ENCODE measurements at regions not wholly inside any gene's neighbourhood (a gene's known extent, or its start where the extent isn't known, plus 50 kb on each side); places are given as distances from the start of the nearest gene placed in this dataset.
"Not testable (repeated sequence)": the region's sequence is repeated elsewhere in the genome, so short reads cannot be mapped to it uniquely, and the experiment has no call there.

GRCh38 chr4:110424144-110424543, 51.8 kb upstream of the ENPEP start:
- DNase-seq (ENCODE audit: low read depth, low spot score), result no peak

- DNase-seq (ENCODE audit: low read depth, low spot score), result no peak
These were observed 57.3 kb upstream of the ENPEP start for GRCh38 chr4:110418641-110419040.

- no peak for DNase-seq (ENCODE audit: low read depth, low spot score)
These were observed 58.8 kb upstream of the ENPEP start for GRCh38 chr4:110417136-110417535.

- no peak for DNase-seq (ENCODE audit: low read depth, low spot score)
These were observed 60.5 kb upstream of the ENPEP start for GRCh38 chr4:110415478-110415877.

GRCh38 chr4:110415041-110415440, 60.9 kb upstream of the ENPEP start:
- no peak for DNase-seq (ENCODE audit: low read depth, low spot score)

GRCh38 chr4:110414561-110414920, 61.4 kb upstream of the ENPEP start:
- no peak for DNase-seq (ENCODE audit: low read depth, low spot score)

- not testable (repeated sequence) for DNase-seq (ENCODE audit: low read depth, low spot score)
These were observed 62.0 kb upstream of the ENPEP start for GRCh38 chr4:110413807-110414560.

- no peak for DNase-seq (ENCODE audit: low read depth, low spot score)
These were observed 63.4 kb upstream of the ENPEP start for GRCh38 chr4:110412354-110413065.

- peak; percentile 73 for DNase-seq (ENCODE audit: low read depth, low spot score)
These were observed 64.4 kb upstream of the ENPEP start for GRCh38 chr4:110411574-110412011.

GRCh38 chr4:110410853-110411573, 64.9 kb upstream of the ENPEP start:
- not testable (repeated sequence) for DNase-seq (ENCODE audit: low read depth, low spot score)

GRCh38 chr4:110400086-110400485, 75.9 kb upstream of the ENPEP start:
- no peak for DNase-seq (ENCODE audit: low read depth, low spot score)

- DNase-seq (ENCODE audit: low read depth, low spot score), result not testable (repeated sequence)
These were observed 76.9 kb upstream of the ENPEP start for GRCh38 chr4:110399046-110399445.

GRCh38 chr4:110396963-110397362, 79.0 kb upstream of the ENPEP start:
- no peak for DNase-seq (ENCODE audit: low read depth, low spot score)

GRCh38 chr4:110395421-110395820, 80.5 kb upstream of the ENPEP start:
- DNase-seq (ENCODE audit: low read depth, low spot score), result no peak

- no peak for DNase-seq (ENCODE audit: low read depth, low spot score)
These were observed 81.1 kb upstream of the ENPEP start for GRCh38 chr4:110394871-110395270.

GRCh38 chr4:110381784-110382183, 94.2 kb upstream of the ENPEP start:
- no peak for DNase-seq (ENCODE audit: low read depth, low spot score)

GRCh38 chr4:110372485-110372884, 103.5 kb upstream of the ENPEP start:
- no peak for DNase-seq (ENCODE audit: low read depth, low spot score)

GRCh38 chr4:110371016-110371770, 104.8 kb upstream of the ENPEP start:
- DNase-seq (ENCODE audit: low read depth, low spot score), result no peak

GRCh38 chr4:110368409-110368808, 107.5 kb upstream of the ENPEP start:
- DNase-seq (ENCODE audit: low read depth, low spot score), result no peak

GRCh38 chr4:110367156-110367555, 108.8 kb upstream of the ENPEP start:
- no peak for DNase-seq (ENCODE audit: low read depth, low spot score)

- no peak for DNase-seq (ENCODE audit: low read depth, low spot score)
These were observed 110.2 kb upstream of the ENPEP start for GRCh38 chr4:110365761-110366160.
